HG03439 (cell line): ENCODE measurements at regions not wholly inside any gene's neighbourhood (a gene's known extent, or its start where the extent isn't known, plus 50 kb on each side); places are given as distances from the start of the nearest gene placed in this dataset.

Source experiments
- ATAC-seq: cut with Tn5 transposase; IDR thresholded peaks from one replicate; pipeline ENCODE4 v1.9.1; 2021; ENCODE audit warnings: mild to moderate bottlenecking, moderate library complexity; ENCODE audit not compliant: unreplicated experiment

DNA sequence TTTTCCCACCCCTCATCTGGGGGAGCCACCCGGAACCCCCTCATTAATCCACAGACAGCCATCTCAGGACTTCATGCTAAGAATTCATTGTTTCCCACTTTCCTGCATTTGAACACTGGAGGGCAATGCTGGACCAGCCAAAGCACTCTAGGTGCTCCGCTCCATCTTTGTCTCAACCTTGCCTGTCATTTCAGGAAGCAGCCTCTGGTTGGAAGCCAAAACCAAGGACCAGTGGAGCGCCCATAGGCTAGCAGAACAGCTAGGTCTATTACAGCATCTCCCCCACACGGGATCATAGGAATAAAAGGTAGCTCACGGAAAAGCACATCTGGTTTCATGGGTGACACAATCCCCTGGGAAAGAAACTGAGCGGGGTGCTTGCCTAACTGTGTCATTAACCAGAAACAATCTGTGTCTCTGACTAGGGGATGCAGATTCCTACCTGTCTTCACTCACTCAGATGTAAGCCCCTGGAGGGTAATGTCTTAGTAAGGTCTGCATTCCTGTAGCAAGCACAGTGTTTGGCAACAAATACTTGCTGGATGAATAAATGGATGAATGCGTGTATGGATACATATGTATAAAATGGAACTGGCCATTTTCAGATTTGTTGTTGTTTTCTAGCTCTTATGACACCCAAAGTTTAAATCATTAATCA, 197.0 kb downstream of the DAD1 start:
- no peak for ATAC-seq

- ATAC-seq, result no peak
Measured at GRCh38 chr14:22390824-22391461, 198.1 kb downstream of the DAD1 start.

- ATAC-seq, result no peak
Measured at GRCh38 chr14:22390195-22390594, 198.8 kb downstream of the DAD1 start.

DNA sequence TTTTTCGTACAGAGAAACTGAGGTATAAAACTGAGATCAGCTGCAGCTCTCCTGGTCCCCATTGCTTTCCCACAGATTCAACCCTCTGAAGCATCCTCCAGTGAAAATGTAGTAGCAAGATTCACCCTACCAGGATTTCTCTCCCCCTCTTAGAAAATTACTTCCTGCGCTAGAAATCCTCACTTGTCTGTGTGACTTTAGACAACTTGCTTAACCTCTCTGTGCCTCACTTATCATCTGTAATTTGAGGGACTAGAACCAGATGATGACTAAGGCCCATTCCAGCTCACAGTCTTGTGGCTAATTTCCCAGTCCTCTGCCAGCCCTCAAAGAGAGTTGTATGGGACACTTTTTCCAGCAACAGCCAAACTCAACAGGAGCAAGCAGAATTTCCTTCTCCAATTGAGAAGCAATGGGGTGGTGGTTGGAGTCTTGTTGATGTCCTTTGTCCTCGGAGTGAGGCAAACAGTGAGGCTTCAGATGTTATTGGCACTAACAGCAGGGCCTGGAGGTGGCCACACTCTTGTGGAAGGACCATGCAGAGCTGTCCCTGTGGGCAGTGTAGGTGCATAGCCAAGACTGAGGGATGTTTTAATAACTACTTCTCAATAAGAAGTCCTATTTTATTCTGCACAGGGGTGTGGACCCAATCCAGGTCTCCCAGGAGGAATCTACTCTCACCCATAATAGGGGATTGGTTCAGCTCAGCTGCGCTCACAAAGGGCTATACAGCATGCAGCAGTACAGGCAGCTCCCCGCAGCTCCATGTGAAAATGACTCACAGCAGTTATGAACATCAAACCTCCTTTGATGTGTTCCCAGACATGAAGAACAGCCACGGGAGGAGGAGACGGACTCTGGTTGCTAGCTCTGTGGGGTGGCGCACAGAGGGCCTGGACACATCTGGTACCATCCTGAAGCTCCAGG, 200.1 kb downstream of the DAD1 start:
- ATAC-seq, result no peak

DNA sequence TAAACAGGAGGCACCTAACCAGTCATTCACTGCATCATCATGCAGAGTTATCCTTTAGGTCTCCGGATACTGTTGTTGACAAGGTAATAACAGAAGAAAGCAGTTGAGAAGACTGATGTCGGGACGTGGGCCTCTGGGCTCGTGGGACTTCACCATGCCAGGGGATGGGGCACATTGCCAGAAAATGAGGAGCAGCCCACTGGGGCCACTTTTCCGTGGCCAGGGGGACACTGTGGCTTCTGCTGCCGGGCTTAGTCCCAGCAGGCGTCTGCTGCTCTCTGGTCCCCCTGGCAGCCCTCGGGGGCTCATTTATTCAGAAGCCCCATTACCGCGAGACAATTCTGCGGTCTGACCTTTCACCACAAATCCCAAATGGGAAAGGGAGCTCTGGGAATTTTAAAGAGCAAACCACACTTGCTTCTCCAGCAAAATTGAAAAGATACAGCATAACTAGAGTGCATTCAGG, 201.2 kb downstream of the DAD1 start:
- ATAC-seq, result no peak

GRCh38 chr14:22386924-22387775, 201.9 kb downstream of the DAD1 start:
- no peak for ATAC-seq

GRCh38 chr14:22384974-22385526, 204.0 kb downstream of the DAD1 start:
- no peak for ATAC-seq

GRCh38 chr14:22384167-22384549, 204.9 kb downstream of the DAD1 start:
- ATAC-seq, result peak; percentile 4

GRCh38 chr14:22383515-22384166, 205.4 kb downstream of the DAD1 start:
- ATAC-seq, result peak; percentile 46

DNA sequence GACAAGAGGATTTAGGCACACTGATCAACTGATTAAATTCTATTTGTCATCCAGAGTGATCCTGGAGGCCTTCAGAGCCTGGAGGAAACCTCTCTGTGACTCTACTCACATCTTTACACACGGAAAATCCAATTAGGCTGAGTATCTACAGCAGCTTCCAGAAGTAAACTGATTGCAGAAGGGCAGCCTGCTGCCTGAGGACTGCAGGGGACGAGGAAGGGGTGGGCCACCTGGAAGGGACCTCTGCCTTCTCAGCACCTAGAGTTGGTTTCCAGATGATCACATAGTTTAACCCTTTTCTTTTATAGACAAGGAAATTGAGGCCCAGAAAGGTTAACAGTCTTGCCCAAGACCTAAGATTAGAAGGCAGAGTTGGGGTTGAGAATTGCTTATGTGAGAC, 206.1 kb downstream of the DAD1 start:
- no peak for ATAC-seq

DNA sequence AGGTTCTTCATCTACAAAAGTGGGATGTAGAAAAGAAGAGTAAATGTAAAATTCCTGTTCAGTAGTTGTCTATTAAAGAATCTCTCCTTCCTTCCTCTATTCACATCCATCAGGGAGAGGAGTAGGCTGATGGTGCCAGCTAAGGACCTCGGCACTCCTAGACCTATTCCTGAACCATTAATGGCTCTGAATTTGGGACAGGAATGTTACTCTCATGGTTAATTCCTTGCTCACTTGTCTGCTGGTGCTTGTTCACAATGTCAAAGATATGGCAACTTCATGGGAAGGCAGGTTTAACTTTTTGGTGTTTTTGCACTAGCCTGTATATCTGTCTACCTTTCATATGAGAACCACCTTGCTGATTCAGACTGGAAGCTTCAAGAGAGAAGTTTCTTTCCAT, 206.6 kb downstream of the DAD1 start:
- no peak for ATAC-seq

DNA sequence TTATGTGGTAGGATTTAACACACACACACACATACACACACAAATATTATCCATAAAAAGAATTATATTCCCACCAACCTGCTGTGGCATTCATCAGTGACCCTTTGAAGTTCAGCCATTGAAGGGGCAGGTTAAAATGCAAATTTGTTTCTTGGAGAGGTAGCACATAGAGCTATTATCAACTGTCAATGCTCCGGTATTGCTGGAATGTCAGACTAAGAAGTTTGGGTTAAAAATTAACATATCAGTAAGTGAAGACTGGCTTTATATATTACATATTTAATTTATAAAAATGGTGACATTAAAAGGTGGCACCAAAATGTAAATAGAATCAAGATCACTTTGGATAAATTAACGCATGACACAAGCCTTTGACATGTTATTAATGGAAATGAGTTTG, 207.3 kb downstream of the DAD1 start:
- no peak for ATAC-seq

GRCh38 chr14:22381408-22381760, 207.6 kb downstream of the DAD1 start:
- no peak for ATAC-seq

GRCh38 chr14:22380571-22381407, 208.2 kb downstream of the DAD1 start:
- ATAC-seq, result no peak

GRCh38 chr14:22379727-22380126, 209.3 kb downstream of the DAD1 start:
- ATAC-seq, result no peak

DNA sequence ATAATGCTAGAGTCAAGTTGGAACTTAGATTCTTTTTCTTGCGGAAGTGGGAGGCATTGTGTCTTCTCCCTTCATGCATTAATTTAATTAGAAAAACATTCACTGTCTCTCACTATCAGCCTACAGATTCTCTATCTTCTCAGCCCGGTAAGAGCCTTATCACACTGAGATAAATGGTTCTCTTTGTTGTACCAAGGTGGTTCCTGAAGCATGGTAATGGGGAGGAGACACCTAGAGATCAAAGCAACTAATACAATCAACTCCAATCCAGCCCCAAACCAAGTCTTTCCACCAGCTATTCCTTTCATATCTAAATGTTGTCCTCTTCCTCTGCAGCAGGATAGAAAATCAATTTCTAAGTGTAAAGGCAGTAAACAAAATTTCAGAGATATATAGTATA, 210.8 kb downstream of the DAD1 start:
- no peak for ATAC-seq

- ATAC-seq, result no peak
Measured at GRCh38 chr14:22375321-22375930, 213.6 kb downstream of the DAD1 start.

DNA sequence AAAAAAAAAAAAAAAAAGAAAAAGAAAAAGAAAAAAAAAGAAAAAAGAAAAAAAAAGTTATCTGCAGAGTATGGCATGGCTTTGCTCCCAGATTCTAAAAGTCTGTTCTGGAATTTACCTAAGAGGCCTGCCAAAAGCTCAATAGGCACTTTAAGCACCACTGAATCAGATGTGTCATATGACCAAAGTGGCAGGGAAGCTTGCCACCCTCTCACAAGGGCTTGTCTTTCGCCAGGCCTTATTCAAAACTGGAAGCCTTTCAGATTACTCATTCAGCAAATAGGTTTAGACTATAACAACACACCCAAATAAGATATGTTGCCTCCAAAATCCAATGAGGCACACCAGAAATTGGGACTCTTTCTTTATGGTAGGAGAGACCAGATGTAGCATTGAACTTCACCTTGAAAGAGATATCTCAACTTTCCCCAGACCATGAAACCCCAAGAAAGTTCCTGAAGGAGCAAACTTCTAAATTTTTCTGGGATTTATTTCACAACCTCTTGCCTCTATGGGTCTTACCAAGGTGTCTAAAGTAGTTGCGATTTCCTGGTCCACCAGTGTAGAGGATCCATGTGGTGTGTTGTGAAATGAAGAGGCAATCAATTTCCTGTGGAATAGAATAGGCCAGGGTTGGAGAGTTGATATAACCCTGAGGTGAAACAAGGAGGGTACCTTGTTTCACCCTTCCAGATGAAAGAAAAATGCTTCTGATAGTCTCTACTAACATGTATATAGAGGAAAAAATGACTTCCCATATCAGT, 218.8 kb downstream of the DAD1 start:
- no peak for ATAC-seq
